Activated CD4-positive, alpha-beta memory T cell treated with anti-CD3 and anti-CD28 coated beads for 36 hours (primary cell): ENCODE measurements at regions not wholly inside any gene's neighbourhood (a gene's known extent, or its start where the extent isn't known, plus 50 kb on each side); places are given as distances from the start of the nearest gene placed in this dataset.
"Not testable (repeated sequence)": the region's sequence is repeated elsewhere in the genome, so short reads cannot be mapped to it uniquely, and the experiment has no call there.

Experiments
- CTCF ChIA-PET: fragments of 350-600 bp; sonication (Branson Sonifier 250); formaldehyde crosslinking; loops from one replicate; lab custom pipeline; 2021; ENCODE audit warnings: antibody characterized with exemption, inconsistent platforms; lab: Charles Lee
- POLR2A ChIA-PET: fragments of 350-600 bp; sonication (Branson Sonifier 250); formaldehyde crosslinking; loops from one replicate; lab custom pipeline; 2021; ENCODE audit warnings: antibody characterized with exemption; lab: Charles Lee
- DNase-seq: peaks from one replicate; pipeline ENCODE4 v3.0.0-alpha.2; 2020
- H3K27ac Mint-ChIP-seq: one replicate; pipeline ENCODE4 v1.8.0; 2021; ENCODE audit warnings: mixed read lengths
- H3K27me3 Mint-ChIP-seq: one replicate; pipeline ENCODE4 v1.8.0; 2021; ENCODE audit warnings: mixed read lengths
- H3K36me3 Mint-ChIP-seq: one replicate; pipeline ENCODE4 v1.8.0; 2021; ENCODE audit warnings: mixed read lengths
- H3K4me1 Mint-ChIP-seq: one replicate; pipeline ENCODE4 v1.8.0; 2021; ENCODE audit warnings: low read depth, mixed read lengths
- H3K4me3 Mint-ChIP-seq: one replicate; pipeline ENCODE4 v1.8.0; 2021; ENCODE audit warnings: mild to moderate bottlenecking, mixed read lengths
- H3K9me3 Mint-ChIP-seq: one replicate; pipeline ENCODE4 v1.8.0; 2021; ENCODE audit warnings: mixed read lengths
- intact Hi-C: fragments of 100-400 bp; cut with micrococcal nuclease; formaldehyde crosslinking; loops from one replicate; pipeline ENCODE4 v1.15.1; 2023

GRCh38 chr12:19771858-19772257, 332.6 kb downstream of the AEBP2 start:
- no peaks in the 10 kb centered on the region for H3K4me1 Mint-ChIP-seq
- peaks cover 5% of the 10 kb centered on the region for H3K9me3 Mint-ChIP-seq
- H3K27me3 Mint-ChIP-seq: no peaks in the 10 kb centered on the region
- intact Hi-C loops: no loop called here
- POLR2A ChIA-PET: no interaction called here
- no peak overlapping the region for H3K4me3 Mint-ChIP-seq
- no peak overlapping the region for H3K27ac Mint-ChIP-seq
- H3K36me3 Mint-ChIP-seq: no peaks in the 10 kb centered on the region
- CTCF ChIA-PET: interaction anchor here (0.6 to 0.7 kb wide), 2 partner anchors 14 to 143 kb away, joined by 3 to 5 read pairs; no protein-coding TSS in a partner anchor
- no peak for DNase-seq

GRCh38 chr12:19772776-19773175, 333.5 kb downstream of the AEBP2 start:
- ChIA-PET POLR2A (no interaction called here), CTCF (interaction anchor here (0.6 kb wide), 1 partner anchor 15 kb away, joined by 3 read pairs; no protein-coding TSS in a partner anchor)
- Mint-ChIP-seq H3K27ac (no peak overlapping the region), H3K4me3 (no peak overlapping the region), H3K27me3 (no peaks in the 10 kb centered on the region), H3K36me3 (no peaks in the 10 kb centered on the region), H3K4me1 (no peaks in the 10 kb centered on the region), H3K9me3 (peaks cover 5% of the 10 kb centered on the region)
- intact Hi-C loops: no loop called here
- no peak for DNase-seq

GRCh38 chr12:19775241-19775640, 335.9 kb downstream of the AEBP2 start:
- Mint-ChIP-seq H3K4me3 (no peak overlapping the region), H3K27me3 (peaks cover 2% of the 10 kb centered on the region), H3K27ac (no peak overlapping the region), H3K36me3 (no peaks in the 10 kb centered on the region), H3K4me1 (no peaks in the 10 kb centered on the region), H3K9me3 (peaks cover 5% of the 10 kb centered on the region)
- no peak for DNase-seq
- intact Hi-C loops: no loop called here
- ChIA-PET POLR2A (no interaction called here), CTCF (no interaction called here)

GRCh38 chr12:19775976-19776375, 336.7 kb downstream of the AEBP2 start:
- H3K4me1 Mint-ChIP-seq, H3K27me3 Mint-ChIP-seq, DNase-seq, intact Hi-C loops, H3K4me3 Mint-ChIP-seq, POLR2A ChIA-PET, H3K36me3 Mint-ChIP-seq, H3K27ac Mint-ChIP-seq, H3K9me3 Mint-ChIP-seq: not testable (repeated sequence)
- CTCF ChIA-PET: interaction anchor here (0.7 kb wide), 1 partner anchor 175 kb away, joined by 4 read pairs; no protein-coding TSS in a partner anchor

GRCh38 chr12:19778172-19778571, 338.9 kb downstream of the AEBP2 start:
- Mint-ChIP-seq H3K4me1 (no peaks in the 10 kb centered on the region), H3K27ac (no peak overlapping the region), H3K36me3 (no peaks in the 10 kb centered on the region), H3K9me3 (peaks cover 5% of the 10 kb centered on the region), H3K27me3 (peaks cover 2% of the 10 kb centered on the region), H3K4me3 (no peak overlapping the region)
- intact Hi-C loops: no loop called here
- DNase-seq: no peak
- ChIA-PET POLR2A (no interaction called here), CTCF (no interaction called here)

GRCh38 chr12:19778797-19779196, 339.5 kb downstream of the AEBP2 start:
- ChIA-PET POLR2A (no interaction called here), CTCF (no interaction called here)
- intact Hi-C loops: no loop called here
- H3K9me3 Mint-ChIP-seq: peaks cover 5% of the 10 kb centered on the region
- no peak for DNase-seq
- no peaks in the 10 kb centered on the region for H3K4me1 Mint-ChIP-seq
- H3K27ac Mint-ChIP-seq: no peak overlapping the region
- no peaks in the 10 kb centered on the region for H3K36me3 Mint-ChIP-seq
- H3K27me3 Mint-ChIP-seq: peaks cover 2% of the 10 kb centered on the region
- H3K4me3 Mint-ChIP-seq: no peak overlapping the region

- Mint-ChIP-seq H3K36me3 (no peaks in the 10 kb centered on the region), H3K4me3 (no peak overlapping the region), H3K27ac (no peak overlapping the region), H3K9me3 (peaks cover 4% of the 10 kb centered on the region), H3K27me3 (peaks cover 2% of the 10 kb centered on the region), H3K4me1 (no peaks in the 10 kb centered on the region)
- ChIA-PET CTCF (no interaction called here), POLR2A (no interaction called here)
- DNase-seq: no peak
- intact Hi-C loops: no loop called here
Measured at GRCh38 chr12:19779395-19780056, 340.2 kb downstream of the AEBP2 start.

- intact Hi-C loops: no loop called here
- CTCF ChIA-PET: no interaction called here
Measured at GRCh38 chr12:19780460-19780859, 341.2 kb downstream of the AEBP2 start.

GRCh38 chr12:19783547-19784444, 344.5 kb downstream of the AEBP2 start:
- CTCF ChIA-PET: no interaction called here
- POLR2A ChIA-PET: no interaction called here
- no peak for DNase-seq
- H3K36me3 Mint-ChIP-seq: peaks cover 2% of the 10 kb centered on the region
- no peak overlapping the region for H3K4me3 Mint-ChIP-seq
- peaks cover 14% of the 10 kb centered on the region for H3K9me3 Mint-ChIP-seq
- H3K4me1 Mint-ChIP-seq: no peaks in the 10 kb centered on the region
- H3K27me3 Mint-ChIP-seq: peaks cover 2% of the 10 kb centered on the region
- no peak overlapping the region for H3K27ac Mint-ChIP-seq
- intact Hi-C loops: no loop called here

More at GRCh38 chr12:19780460-19780859, 341.2 kb downstream of the AEBP2 start:
- Mint-ChIP-seq H3K4me3 (no peak overlapping the region), H3K9me3 (peaks cover 7% of the 10 kb centered on the region), H3K4me1 (no peaks in the 10 kb centered on the region), H3K36me3 (no peaks in the 10 kb centered on the region), H3K27me3 (peaks cover 2% of the 10 kb centered on the region), H3K27ac (no peak overlapping the region)
- POLR2A ChIA-PET: no interaction called here
- DNase-seq: no peak

- CTCF ChIA-PET: no interaction called here
- Mint-ChIP-seq H3K36me3 (peaks cover 2% of the 10 kb centered on the region), H3K4me3 (no peak overlapping the region), H3K9me3 (peaks cover 7% of the 10 kb centered on the region), H3K27ac (no peak overlapping the region), H3K4me1 (peaks cover 23% of the 10 kb centered on the region), H3K27me3 (no peaks in the 10 kb centered on the region)
- POLR2A ChIA-PET: no interaction called here
- intact Hi-C loops: loop anchor here (5.0 kb wide), 1 partner anchor 40 kb away; no protein-coding TSS in a partner anchor
- no peak for DNase-seq
Measured at GRCh38 chr12:19792028-19792427, 352.7 kb downstream of the AEBP2 start.

- Mint-ChIP-seq H3K9me3 (no peaks in the 10 kb centered on the region), H3K4me3 (no peak overlapping the region), H3K27me3 (no peaks in the 10 kb centered on the region), H3K27ac (no peak overlapping the region), H3K36me3 (no peaks in the 10 kb centered on the region), H3K4me1 (peaks cover 24% of the 10 kb centered on the region)
- POLR2A ChIA-PET: no interaction called here
- no peak for DNase-seq
- CTCF ChIA-PET: no interaction called here
- intact Hi-C loops: loop anchor here (5.0 kb wide), 1 partner anchor 38 kb away; no protein-coding TSS in a partner anchor
Measured at GRCh38 chr12:19794116-19794515, 354.8 kb downstream of the AEBP2 start.

- no peak for DNase-seq
- Mint-ChIP-seq H3K27me3 (no peaks in the 10 kb centered on the region), H3K4me1 (peaks cover 26% of the 10 kb centered on the region), H3K9me3 (no peaks in the 10 kb centered on the region), H3K36me3 (no peaks in the 10 kb centered on the region), H3K4me3 (no peak overlapping the region), H3K27ac (no peak overlapping the region)
- CTCF ChIA-PET: interaction anchor here (0.6 to 1.4 kb wide), 2 partner anchors 35 to 98 kb away, joined by 3 to 4 read pairs; no protein-coding TSS in a partner anchor
- POLR2A ChIA-PET: interaction anchor here (1.1 to 2.1 kb wide), 2 partner anchors 95 to 124 kb away, joined by 3 to 6 read pairs; no protein-coding TSS in a partner anchor
- intact Hi-C loops: loop anchor here (2.0 kb wide), 1 partner anchor 42 kb away; no protein-coding TSS in a partner anchor
Measured at GRCh38 chr12:19799216-19799615, 359.9 kb downstream of the AEBP2 start.
